ENCODE measurements at regions not wholly inside any gene's neighbourhood (a gene's known extent, or its start where the extent isn't known, plus 50 kb on each side); places are given as distances from the start of the nearest gene placed in this dataset.

GRCh38 chr7:52830801-52831200 is 204.6 kb upstream of the POM121L12 start:
- H3K4me3 ChIP-seq: no peak overlapping the region
- H3K36me3 ChIP-seq: no peaks in the 10 kb centered on the region
- DNase-seq (ENCODE audit: low spot score in 2 of 2): no peak
- TF ChIP-seq CTCF (IDR thresholded peaks at IDR 0.05) (no peak), POLR2A (IDR thresholded peaks at IDR 0.05) (no peak), POLR2AphosphoS5 (IDR thresholded peaks at IDR 0.05) (no peak)
- H3K27me3 ChIP-seq: no peaks in the 10 kb centered on the region
- H3K4me1 ChIP-seq: no peaks in the 10 kb centered on the region
- no peak overlapping the region for H3K27ac ChIP-seq
- no peaks in the 10 kb centered on the region for H3K9me3 ChIP-seq
- intact Hi-C loops (cut with DNase I; ENCODE audit: low total_unique reads): no loop called here

- Histone ChIP-seq H3K36me3 (no peaks in the 10 kb centered on the region), H3K27ac (no peak overlapping the region), H3K27me3 (no peaks in the 10 kb centered on the region), H3K4me3 (no peak overlapping the region), H3K9me3 (peaks cover 4 to 15% of the 10 kb centered on the region in 2 donors), H3K4me1 (no peaks in the 10 kb centered on the region)
- TF ChIP-seq CTCF (IDR thresholded peaks at IDR 0.05) (no peak), POLR2AphosphoS5 (IDR thresholded peaks at IDR 0.05) (no peak), POLR2A (IDR thresholded peaks at IDR 0.05) (no peak)
- intact Hi-C loops (cut with DNase I; ENCODE audit: low total_unique reads): no loop called here
- DNase-seq (ENCODE audit: low spot score in 2 of 2): no peak
Measured at GRCh38 chr7:52826515-52827265, 208.7 kb upstream of the POM121L12 start.

- Histone ChIP-seq H3K27ac (no peak overlapping the region), H3K9me3 (peaks cover 11 to 25% of the 10 kb centered on the region in 2 donors), H3K4me1 (no peaks in the 10 kb centered on the region), H3K4me3 (no peak overlapping the region), H3K27me3 (no peaks in the 10 kb centered on the region), H3K36me3 (no peaks in the 10 kb centered on the region)
- no peak for TF ChIP-seq POLR2AphosphoS5 (IDR thresholded peaks at IDR 0.05)
- TF ChIP-seq CTCF (IDR thresholded peaks at IDR 0.05): no peak
- no peak for TF ChIP-seq POLR2A (IDR thresholded peaks at IDR 0.05)
- no peak for DNase-seq (ENCODE audit: low spot score in 2 of 2)
- intact Hi-C loops (cut with DNase I; ENCODE audit: low total_unique reads): no loop called here
Measured at GRCh38 chr7:52825611-52826010, 209.8 kb upstream of the POM121L12 start.

GRCh38 chr7:52811537-52811936 is 223.9 kb upstream of the POM121L12 start:
- intact Hi-C loops (cut with DNase I; ENCODE audit: low total_unique reads): no loop called here
- no peak for TF ChIP-seq POLR2A (IDR thresholded peaks at IDR 0.05)
- no peak for TF ChIP-seq POLR2AphosphoS5 (IDR thresholded peaks at IDR 0.05)
- TF ChIP-seq CTCF (IDR thresholded peaks at IDR 0.05): no peak
- no peaks in the 10 kb centered on the region for H3K4me1 ChIP-seq
- H3K9me3 ChIP-seq: no peaks in the 10 kb centered on the region
- no peak overlapping the region for H3K4me3 ChIP-seq
- no peak for DNase-seq (ENCODE audit: low spot score in 2 of 2)
- H3K27ac ChIP-seq: no peak overlapping the region
- no peaks in the 10 kb centered on the region for H3K27me3 ChIP-seq
- H3K36me3 ChIP-seq: no peaks in the 10 kb centered on the region

- Histone ChIP-seq H3K27ac (no peak overlapping the region), H3K9me3 (no peaks in the 10 kb centered on the region), H3K4me1 (no peaks in the 10 kb centered on the region), H3K27me3 (no peaks in the 10 kb centered on the region), H3K36me3 (no peaks in the 10 kb centered on the region), H3K4me3 (no peak overlapping the region)
- DNase-seq (ENCODE audit: low spot score in 2 of 2): no peak
- no peak for TF ChIP-seq POLR2AphosphoS5 (IDR thresholded peaks at IDR 0.05)
- TF ChIP-seq POLR2A (IDR thresholded peaks at IDR 0.05): no peak
- no peak for TF ChIP-seq CTCF (IDR thresholded peaks at IDR 0.05)
- intact Hi-C loops (cut with DNase I; ENCODE audit: low total_unique reads): no loop called here
Measured at GRCh38 chr7:52799817-52800216, 235.6 kb upstream of the POM121L12 start.

All from breast epithelium (tissue), 4 donors.